ENCODE measurements at regions not wholly inside any gene's neighbourhood (a gene's known extent, or its start where the extent isn't known, plus 50 kb on each side); places are given as distances from the start of the nearest gene placed in this dataset.
"Not testable (repeated sequence)": the region's sequence is repeated elsewhere in the genome, so short reads cannot be mapped to it uniquely, and the experiment has no call there.

GRCh38 chr14:101253948-101254347, 307.3 kb upstream of the DIO3 start:
- no peak for TF ChIP-seq CTCF (IDR thresholded peaks at IDR 0.05; ENCODE audit: extremely low read depth, missing control alignments)
- no peak for DNase-seq (ENCODE audit: low spot score)

GRCh38 chr14:101254805-101255764, 306.2 kb upstream of the DIO3 start:
- TF ChIP-seq CTCF (IDR thresholded peaks at IDR 0.05; ENCODE audit: extremely low read depth, missing control alignments): no peak
- peak; percentile 8 for DNase-seq (ENCODE audit: low spot score)

GRCh38 chr14:101255765-101256125, 305.6 kb upstream of the DIO3 start:
- no peak for TF ChIP-seq CTCF (IDR thresholded peaks at IDR 0.05; ENCODE audit: extremely low read depth, missing control alignments)
- DNase-seq (ENCODE audit: low spot score): no peak

- DNase-seq (ENCODE audit: low spot score): no peak
- TF ChIP-seq CTCF (IDR thresholded peaks at IDR 0.05; ENCODE audit: extremely low read depth, missing control alignments): no peak
These were observed 305.0 kb upstream of the DIO3 start for GRCh38 chr14:101256266-101256665.

GRCh38 chr14:101257551-101257950, 303.7 kb upstream of the DIO3 start:
- no peak for DNase-seq (ENCODE audit: low spot score)
- no peak for TF ChIP-seq CTCF (IDR thresholded peaks at IDR 0.05; ENCODE audit: extremely low read depth, missing control alignments)

GRCh38 chr14:101259748-101260147, 301.5 kb upstream of the DIO3 start:
- DNase-seq (ENCODE audit: low spot score): no peak
- no peak for TF ChIP-seq CTCF (IDR thresholded peaks at IDR 0.05; ENCODE audit: extremely low read depth, missing control alignments)

- not testable (repeated sequence) for DNase-seq (ENCODE audit: low spot score)
These were observed 294.9 kb upstream of the DIO3 start for GRCh38 chr14:101266441-101266840.

- TF ChIP-seq CTCF (IDR thresholded peaks at IDR 0.05; ENCODE audit: extremely low read depth, missing control alignments): no peak
- no peak for DNase-seq (ENCODE audit: low spot score)
These were observed 288.2 kb upstream of the DIO3 start for GRCh38 chr14:101273091-101273490.

Data from GM20000 (cell line).